ENCODE measurements at regions not wholly inside any gene's neighbourhood (a gene's known extent, or its start where the extent isn't known, plus 50 kb on each side); places are given as distances from the start of the nearest gene placed in this dataset.

DNA sequence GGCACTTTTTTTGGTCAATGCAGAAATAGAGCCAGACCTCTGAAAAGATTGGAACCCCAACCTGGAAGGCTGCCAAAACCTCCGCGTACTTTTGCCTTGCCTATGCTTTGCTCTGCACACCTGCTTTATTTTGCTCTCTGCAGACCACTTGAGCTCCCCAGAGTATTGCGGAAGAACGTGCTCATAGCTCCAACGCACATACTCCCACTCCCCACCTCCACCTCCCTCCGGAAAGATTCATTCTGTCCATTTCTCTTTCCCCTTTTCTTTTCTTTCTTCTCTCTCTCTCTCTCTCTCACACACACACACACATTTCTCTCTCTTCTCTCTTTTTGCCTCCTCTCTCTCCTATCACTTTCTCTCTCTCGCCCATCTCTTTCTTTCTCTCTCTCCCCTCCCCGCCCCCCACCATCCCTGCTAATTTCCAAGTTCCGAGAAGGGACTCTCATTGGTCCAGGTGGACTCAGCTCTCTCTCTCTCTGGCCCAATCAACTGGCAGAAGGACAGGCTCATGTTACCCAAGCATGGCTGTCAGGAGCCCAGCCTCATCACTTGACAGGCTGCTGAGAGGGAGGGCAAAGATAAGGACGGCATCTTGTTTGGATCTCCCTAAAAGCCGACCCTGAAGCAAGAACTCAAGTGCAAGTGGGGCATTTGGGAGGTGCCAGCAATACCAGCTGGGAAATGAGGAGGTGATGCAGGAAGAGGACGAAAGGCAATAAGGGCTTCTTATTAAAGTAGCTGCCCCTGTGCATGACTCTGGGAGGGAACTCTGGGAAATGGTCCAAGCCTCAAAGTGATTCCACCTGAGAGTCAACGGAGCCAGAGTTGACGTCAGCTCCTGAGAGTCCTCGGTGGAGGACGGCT lies 246.1 kb downstream of the LY86 start (continued):
- TF ChIP-seq BRD9 (IDR thresholded peaks at IDR 0.05; ENCODE audit: low read depth, partially characterized antibody), result no peak
- TF ChIP-seq, protein P1, sequence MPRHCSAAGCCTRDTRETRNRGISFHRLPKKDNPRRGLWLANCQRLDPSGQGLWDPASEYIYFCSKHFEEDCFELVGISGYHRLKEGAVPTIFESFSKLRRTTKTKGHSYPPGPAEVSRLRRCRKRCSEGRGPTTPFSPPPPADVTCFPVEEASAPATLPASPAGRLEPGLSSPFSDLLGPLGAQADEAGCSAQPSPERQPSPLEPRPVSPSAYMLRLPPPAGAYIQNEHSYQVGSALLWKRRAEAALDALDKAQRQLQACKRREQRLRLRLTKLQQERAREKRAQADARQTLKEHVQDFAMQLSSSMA (CRISPR knock-in tag; IDR thresholded peaks at IDR 0.05), result no peak
- no peak for TF ChIP-seq NFE2L1 (tag; IDR thresholded peaks at IDR 0.05; ENCODE audit: borderline replicate concordance, low read depth)
- TF ChIP-seq MAFG (tag; conservative IDR thresholded peaks at IDR 0.05), result no peak
- no peak for TF ChIP-seq POLR2H (tag; IDR thresholded peaks at IDR 0.05; ENCODE audit: low read depth)
- TF ChIP-seq MEF2D (tag; conservative IDR thresholded peaks at IDR 0.05; ENCODE audit: low read depth), result no peak
- TF ChIP-seq KDM4B (IDR thresholded peaks at IDR 0.05; ENCODE audit: borderline replicate concordance in 2 of 2, low read depth in 1 of 2), result no peak
- no peak for TF ChIP-seq ETV5 (CRISPR knock-in tag; IDR thresholded peaks at IDR 0.05; ENCODE audit: low read depth)
- TF ChIP-seq SMAD2 (IDR thresholded peaks at IDR 0.05; ENCODE audit: low read depth, low read length), result no peak
- TF ChIP-seq SNIP1 (IDR thresholded peaks at IDR 0.05; ENCODE audit: low read depth), result no peak
- peak; percentile 10 for TF ChIP-seq MEIS2 (IDR thresholded peaks at IDR 0.05; ENCODE audit: partially characterized antibody)

Data from K562 (cell line).